ENCODE measurements at regions not wholly inside any gene's neighbourhood (a gene's known extent, or its start where the extent isn't known, plus 50 kb on each side); places are given as distances from the start of the nearest gene placed in this dataset.

DNA sequence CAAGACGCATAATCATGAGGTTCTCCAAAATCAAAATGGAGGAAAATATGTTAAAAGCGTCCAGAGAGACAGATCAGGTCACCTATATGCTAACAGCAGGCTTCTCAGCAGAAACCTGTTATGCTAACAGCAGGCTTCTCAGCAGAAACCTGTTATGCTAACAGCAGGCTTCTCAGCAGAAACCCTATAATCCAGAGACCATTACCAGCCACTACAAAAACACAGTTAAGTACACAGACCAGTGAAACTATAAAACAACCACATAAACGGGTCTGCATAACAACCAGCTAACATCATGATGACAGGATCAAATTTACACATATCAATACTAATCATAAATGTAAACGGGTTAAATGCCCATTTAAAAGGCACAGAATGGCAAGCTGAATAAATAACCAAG, 1548.4 kb upstream of the TMEFF2 start:
- POLR2A ChIA-PET: no interaction called here
- Histone ChIP-seq H3K4me3 (ENCODE audit: low read depth, low read length) (no peak overlapping the region), H3K9me3 (ENCODE audit: control insufficient read depth, insufficient read depth, low read depth, low read length) (no peaks in the 10 kb centered on the region), H3K27ac (ENCODE audit: extremely low read depth, low read depth, low read length) (no peak overlapping the region), H3K4me1 (ENCODE audit: control insufficient read depth, insufficient read depth, low read length) (no peaks in the 10 kb centered on the region), H3K36me3 (ENCODE audit: control insufficient read depth in 2 of 2, insufficient read depth in 1 of 2, low read length in 2 of 2) (no peaks in the 10 kb centered on the region)
- CTCF ChIA-PET: no interaction called here
- TF ChIP-seq ZNF521 (tag by site-specific recombination; IDR thresholded peaks at IDR 0.05): no peak
- no peak for TF ChIP-seq ZBTB1 (tag by site-specific recombination; IDR thresholded peaks at IDR 0.05)
- peak; percentile 71 for TF ChIP-seq ZIC2 (tag by site-specific recombination; IDR thresholded peaks at IDR 0.05)
- no peak for TF ChIP-seq RBAK (tag by site-specific recombination; IDR thresholded peaks at IDR 0.05)
- 0 out of 2 replicates have a peak, but pooled peaks have one; percentile 28 for TF ChIP-seq YY1 (tag by site-specific recombination; IDR thresholded peaks at IDR 0.05)
- peak; percentile 59; the same call in 1 of the 2 replicates for TF ChIP-seq FEZF1 (tag by site-specific recombination; IDR thresholded peaks at IDR 0.05)

DNA sequence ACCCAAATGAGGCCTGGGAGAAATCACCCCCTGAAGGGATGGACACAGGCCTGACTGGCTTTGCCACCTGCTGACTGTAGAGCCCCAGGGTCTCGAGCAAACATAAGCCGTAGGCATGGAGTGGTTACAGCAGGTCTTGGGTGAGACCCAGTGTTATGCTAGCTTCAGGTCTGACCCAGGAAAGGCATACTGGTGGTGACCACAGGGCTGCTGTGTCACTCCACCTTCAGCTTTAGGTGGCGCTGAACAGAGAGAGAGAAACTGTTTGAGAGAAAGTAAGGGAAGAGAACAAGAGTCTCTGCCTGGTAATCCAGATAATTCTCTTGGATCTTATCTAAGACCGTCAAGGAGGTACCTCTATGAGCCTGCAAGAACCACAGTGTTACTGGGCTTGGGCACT, 1544.2 kb upstream of the TMEFF2 start:
- no peak overlapping the region for H3K4me3 ChIP-seq (ENCODE audit: low read depth, low read length)
- H3K9me3 ChIP-seq (ENCODE audit: control insufficient read depth, insufficient read depth, low read depth, low read length): no peaks in the 10 kb centered on the region
- H3K4me1 ChIP-seq (ENCODE audit: control insufficient read depth, insufficient read depth, low read length): no peaks in the 10 kb centered on the region
- ChIA-PET POLR2A (no interaction called here), CTCF (no interaction called here)
- H3K27ac ChIP-seq (ENCODE audit: extremely low read depth, low read depth, low read length): no peak overlapping the region
- TF ChIP-seq, protein P1, sequence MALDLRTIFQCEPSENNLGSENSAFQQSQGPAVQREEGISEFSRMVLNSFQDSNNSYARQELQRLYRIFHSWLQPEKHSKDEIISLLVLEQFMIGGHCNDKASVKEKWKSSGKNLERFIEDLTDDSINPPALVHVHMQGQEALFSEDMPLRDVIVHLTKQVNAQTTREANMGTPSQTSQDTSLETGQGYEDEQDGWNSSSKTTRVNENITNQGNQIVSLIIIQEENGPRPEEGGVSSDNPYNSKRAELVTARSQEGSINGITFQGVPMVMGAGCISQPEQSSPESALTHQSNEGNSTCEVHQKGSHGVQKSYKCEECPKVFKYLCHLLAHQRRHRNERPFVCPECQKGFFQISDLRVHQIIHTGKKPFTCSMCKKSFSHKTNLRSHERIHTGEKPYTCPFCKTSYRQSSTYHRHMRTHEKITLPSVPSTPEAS (tag by site-specific recombination; IDR thresholded peaks at IDR 0.05): no peak
- TF ChIP-seq ZNF677 (tag by site-specific recombination; IDR thresholded peaks at IDR 0.05) (no peak), ZFP3 (tag by site-specific recombination; IDR thresholded peaks at IDR 0.05; ENCODE audit: low read depth) (no peak), ZBTB1 (tag by site-specific recombination; IDR thresholded peaks at IDR 0.05) (no peak), ZEB2 (tag by site-specific recombination; IDR thresholded peaks at IDR 0.05) (no peak), BCL11A (tag by site-specific recombination; IDR thresholded peaks at IDR 0.05; ENCODE audit: low read depth) (no peak), ZNF362 (tag by site-specific recombination; IDR thresholded peaks at IDR 0.05) (no peak), ZIC2 (tag by site-specific recombination; IDR thresholded peaks at IDR 0.05) (no peak), ZNF530 (tag by site-specific recombination; IDR thresholded peaks at IDR 0.05; ENCODE audit: low read depth) (no peak), ZSCAN16 (tag by site-specific recombination; IDR thresholded peaks at IDR 0.05) (no peak), ZNF133 (tag by site-specific recombination; IDR thresholded peaks at IDR 0.05) (no peak), ZNF169 (tag by site-specific recombination; IDR thresholded peaks at IDR 0.05) (no peak)
- TF ChIP-seq, protein P2, sequence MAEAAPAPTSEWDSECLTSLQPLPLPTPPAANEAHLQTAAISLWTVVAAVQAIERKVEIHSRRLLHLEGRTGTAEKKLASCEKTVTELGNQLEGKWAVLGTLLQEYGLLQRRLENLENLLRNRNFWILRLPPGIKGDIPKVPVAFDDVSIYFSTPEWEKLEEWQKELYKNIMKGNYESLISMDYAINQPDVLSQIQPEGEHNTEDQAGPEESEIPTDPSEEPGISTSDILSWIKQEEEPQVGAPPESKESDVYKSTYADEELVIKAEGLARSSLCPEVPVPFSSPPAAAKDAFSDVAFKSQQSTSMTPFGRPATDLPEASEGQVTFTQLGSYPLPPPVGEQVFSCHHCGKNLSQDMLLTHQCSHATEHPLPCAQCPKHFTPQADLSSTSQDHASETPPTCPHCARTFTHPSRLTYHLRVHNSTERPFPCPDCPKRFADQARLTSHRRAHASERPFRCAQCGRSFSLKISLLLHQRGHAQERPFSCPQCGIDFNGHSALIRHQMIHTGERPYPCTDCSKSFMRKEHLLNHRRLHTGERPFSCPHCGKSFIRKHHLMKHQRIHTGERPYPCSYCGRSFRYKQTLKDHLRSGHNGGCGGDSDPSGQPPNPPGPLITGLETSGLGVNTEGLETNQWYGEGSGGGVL (tag by site-specific recombination; IDR thresholded peaks at IDR 0.05): no peak
- H3K36me3 ChIP-seq (ENCODE audit: control insufficient read depth in 2 of 2, insufficient read depth in 1 of 2, low read length in 2 of 2): no peaks in the 10 kb centered on the region

GRCh38 chr2:193712912-193713311, 1518.2 kb upstream of the TMEFF2 start:
- no peak overlapping the region for H3K4me3 ChIP-seq (ENCODE audit: low read depth, low read length)
- no peaks in the 10 kb centered on the region for H3K4me1 ChIP-seq (ENCODE audit: control insufficient read depth, insufficient read depth, low read length)
- TF ChIP-seq ZBTB6 (tag by site-specific recombination; IDR thresholded peaks at IDR 0.05) (no peak), ZNF335 (tag by site-specific recombination; conservative IDR thresholded peaks at IDR 0.05) (no peak)
- no peaks in the 10 kb centered on the region for H3K9me3 ChIP-seq (ENCODE audit: control insufficient read depth, insufficient read depth, low read depth, low read length)
- POLR2A ChIA-PET: no interaction called here
- H3K36me3 ChIP-seq (ENCODE audit: control insufficient read depth in 2 of 2, insufficient read depth in 1 of 2, low read length in 2 of 2): no peaks in the 10 kb centered on the region
- CTCF ChIA-PET: no interaction called here
- no peak overlapping the region for H3K27ac ChIP-seq (ENCODE audit: extremely low read depth, low read depth, low read length)
